Ammon's horn (tissue), 1 donor: ENCODE measurements at regions not wholly inside any gene's neighbourhood (a gene's known extent, or its start where the extent isn't known, plus 50 kb on each side); places are given as distances from the start of the nearest gene placed in this dataset.

Experiments
- DNase-seq: peaks from one replicate; pipeline ENCODE4 v3.0.0-alpha.2; 2016; ENCODE audit warnings: low spot score

DNA sequence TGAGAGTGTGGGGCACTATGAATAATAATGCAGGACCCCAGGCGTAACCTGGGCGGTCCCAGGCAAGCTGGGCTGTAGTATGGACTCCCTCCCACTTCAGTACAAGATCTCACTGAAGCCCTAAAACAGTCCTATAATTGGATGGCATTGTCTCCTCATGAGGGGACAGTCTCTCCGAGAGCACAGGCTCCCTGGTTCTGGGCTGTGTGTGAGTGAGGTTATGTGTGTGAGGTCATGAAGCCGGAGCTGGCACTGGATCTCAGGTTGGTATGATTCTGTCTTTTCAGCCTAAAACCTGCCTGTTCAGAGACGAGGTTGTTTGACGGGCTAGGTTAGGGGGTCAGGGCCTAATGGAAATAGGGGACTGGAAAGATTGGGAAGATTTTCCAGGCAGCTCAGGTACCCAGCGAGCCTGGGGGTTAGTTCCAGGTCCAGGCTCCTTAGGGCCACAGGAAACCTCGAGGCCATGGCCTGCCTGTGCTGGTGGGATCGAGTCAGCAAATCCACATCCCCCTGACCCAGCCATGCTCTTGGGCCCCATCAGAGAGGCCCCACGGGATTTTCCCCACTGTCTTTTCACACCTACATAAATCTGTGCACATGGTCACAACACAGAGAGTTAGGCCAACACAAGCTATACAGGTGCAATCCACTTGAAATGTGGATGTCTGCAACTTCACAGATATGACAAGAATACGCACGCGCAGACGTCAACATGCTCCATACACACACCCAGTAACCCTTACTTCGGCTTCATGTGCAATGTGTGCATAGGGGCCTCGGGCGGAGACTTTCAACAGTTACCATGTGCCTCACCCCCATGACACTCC lies 94.8 kb downstream of the INHBB start:
- DNase-seq, result no peak

DNA sequence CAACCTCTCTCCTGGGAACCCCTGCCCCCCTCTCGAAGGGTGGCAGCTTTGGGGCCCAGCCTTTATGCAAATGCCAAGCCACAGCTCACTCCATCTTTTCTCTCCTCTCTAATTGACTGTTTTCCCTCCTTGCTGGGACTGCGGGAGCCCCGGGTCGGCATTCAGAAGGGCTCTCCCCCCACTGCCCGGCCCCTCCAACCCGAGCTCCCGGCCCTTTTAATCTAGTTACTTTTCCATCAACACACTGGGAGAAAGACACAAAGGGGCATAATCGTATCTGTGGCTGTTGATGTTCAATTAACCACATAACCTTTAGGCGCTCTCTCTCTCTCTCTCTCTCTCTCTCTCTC lies 95.4 kb downstream of the INHBB start:
- no peak for DNase-seq

GRCh38 chr2:120441744-120442471 lies 96.0 kb downstream of the INHBB start:
- peak; percentile 77 for DNase-seq

DNA sequence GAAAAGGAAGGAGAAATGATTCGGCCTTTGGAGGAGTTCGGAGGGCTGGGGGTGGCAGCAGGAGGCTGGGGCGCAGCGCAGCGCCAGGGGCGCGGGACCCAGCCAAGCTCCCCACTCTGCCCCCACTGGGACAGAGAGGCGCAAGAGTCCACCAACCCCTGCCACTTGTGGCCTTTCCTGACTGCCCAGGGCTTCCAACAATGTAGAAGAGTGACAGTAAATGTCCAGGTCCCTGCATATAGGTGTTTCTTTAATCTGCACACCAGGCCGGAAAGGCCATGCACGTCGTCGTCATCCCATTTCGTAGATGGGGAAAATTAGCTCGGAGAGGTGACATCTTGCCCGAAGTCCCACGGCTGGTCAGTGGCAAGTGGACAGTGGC lies 96.6 kb downstream of the INHBB start:
- no peak for DNase-seq

DNA sequence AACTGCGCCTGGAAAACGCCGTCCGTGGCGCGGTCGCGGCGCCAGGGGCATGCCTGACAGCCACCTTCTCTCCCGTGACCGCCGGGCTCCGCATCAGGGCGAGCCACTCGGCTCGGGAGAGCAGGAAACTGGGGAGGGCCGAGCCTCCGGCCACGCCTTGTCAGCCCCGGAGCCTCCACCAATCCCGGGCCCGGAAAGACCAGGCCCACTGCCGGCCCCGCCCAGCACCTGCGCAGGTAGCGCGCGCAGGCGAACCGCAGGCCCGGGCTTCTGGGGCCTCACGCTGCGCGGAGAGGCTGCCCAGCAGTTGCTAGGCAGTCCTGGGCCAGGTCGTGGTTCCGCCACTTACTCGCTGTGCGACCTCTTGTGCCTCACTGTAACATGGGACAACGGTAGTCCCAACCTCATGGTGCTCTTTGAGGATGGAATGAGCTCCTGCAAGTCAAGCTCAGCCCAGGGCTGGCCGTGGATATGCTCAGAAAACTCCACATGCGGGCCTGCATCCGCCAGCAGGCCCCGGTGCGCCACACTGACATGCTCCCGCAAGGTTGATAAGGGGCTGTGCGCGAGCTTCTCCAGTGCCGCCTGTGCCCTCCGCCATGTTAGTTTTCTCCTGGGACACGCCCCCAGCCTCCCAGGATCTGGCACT lies 97.1 kb downstream of the INHBB start:
- no peak for DNase-seq

DNA sequence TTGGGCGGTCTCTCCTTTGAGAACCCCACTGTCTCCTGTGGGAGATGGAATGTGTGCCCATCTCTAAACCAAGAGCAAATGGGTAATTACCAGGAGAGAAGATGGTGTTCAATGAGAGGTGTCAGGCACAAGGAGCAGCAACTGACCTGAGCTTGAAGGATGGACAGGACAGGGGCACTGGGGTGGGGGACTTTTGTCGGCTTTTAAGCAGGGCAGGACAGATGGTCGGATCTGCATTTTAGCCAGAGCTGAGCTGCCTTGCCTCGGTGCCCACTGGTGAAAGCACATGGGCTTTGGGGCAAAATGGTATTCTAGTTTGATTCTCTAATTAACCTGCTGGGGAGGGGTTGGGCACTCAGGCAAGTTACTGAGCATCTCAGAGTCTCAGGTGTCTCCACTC lies 98.0 kb downstream of the INHBB start:
- DNase-seq, result no peak

- DNase-seq, result no peak
Measured at GRCh38 chr2:120444691-120445240, 98.8 kb downstream of the INHBB start.

DNA sequence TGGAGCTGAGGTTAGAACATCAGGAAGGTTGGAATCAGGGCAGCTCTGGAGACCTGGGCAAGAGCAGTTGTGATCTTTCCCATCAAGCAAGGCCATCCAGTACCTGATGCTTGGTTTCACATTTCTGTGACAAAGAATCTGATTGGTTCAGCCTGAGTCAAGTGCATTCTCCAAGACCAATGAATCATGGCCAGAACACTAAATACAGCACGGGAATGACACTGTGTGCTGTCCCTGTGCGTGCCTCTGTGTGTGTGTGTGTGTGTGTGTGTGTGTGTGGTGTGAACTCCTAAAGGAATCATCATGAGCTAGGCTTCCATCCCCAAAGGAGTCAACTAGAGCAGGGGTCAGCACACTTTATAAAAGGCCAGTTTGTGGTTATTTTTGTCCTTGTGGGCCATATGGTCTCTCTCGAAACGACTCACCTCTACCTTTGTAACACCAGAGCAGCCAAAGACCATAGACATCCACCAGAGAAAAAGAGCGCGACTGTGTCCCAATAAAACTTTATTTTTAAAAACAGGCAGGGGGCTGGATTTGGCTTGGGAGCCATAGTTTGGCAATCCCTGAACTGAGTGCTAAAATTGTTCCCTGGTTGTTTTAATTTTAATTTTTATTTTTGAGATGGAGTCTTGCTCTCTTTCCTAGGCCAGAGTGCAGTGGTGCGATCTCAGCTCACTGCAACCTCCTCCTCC lies 99.7 kb downstream of the INHBB start:
- no peak for DNase-seq

DNA sequence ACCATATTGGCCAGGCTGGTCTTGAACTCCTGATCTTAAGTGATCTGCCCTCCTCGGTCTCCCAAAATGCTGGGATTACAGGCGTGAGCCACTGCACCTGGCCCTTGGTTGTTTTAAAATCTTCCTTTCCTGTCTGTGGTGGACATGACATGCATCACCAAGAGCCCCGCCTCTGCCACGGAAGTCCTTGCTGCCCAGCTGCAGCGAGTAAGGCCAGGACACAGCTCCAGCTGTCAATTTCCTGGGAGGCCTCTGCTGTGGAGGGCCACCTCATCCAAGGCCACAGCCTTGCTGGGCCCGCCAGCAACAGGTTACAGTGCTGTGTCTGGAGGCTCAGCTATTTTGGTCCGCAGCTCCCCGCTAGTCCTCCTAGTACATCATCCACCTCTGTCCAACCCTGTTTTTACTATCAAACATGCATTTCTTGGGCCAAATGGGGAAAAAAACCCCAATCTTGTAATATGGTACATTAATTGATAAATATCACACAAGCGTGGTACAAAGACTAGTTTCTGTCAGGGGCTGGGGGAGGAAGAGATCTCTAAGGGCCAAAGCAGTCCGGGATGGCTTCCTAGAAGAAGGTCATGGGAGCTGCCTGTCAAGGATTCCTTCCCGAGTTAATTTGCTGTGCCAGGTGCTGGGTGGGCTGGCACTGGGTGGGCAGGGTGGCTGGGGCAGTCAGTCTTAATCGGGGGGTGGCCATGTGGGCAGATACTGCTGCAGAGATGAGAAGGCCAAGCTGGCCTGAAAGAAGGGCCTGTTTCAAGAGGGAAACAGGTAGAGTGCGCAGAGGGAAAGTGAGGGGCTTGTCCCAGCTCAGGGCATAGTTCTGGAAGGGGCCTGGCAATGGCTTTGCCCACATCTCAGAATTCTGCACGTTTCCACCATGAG lies 100.5 kb downstream of the INHBB start:
- DNase-seq, result no peak

DNA sequence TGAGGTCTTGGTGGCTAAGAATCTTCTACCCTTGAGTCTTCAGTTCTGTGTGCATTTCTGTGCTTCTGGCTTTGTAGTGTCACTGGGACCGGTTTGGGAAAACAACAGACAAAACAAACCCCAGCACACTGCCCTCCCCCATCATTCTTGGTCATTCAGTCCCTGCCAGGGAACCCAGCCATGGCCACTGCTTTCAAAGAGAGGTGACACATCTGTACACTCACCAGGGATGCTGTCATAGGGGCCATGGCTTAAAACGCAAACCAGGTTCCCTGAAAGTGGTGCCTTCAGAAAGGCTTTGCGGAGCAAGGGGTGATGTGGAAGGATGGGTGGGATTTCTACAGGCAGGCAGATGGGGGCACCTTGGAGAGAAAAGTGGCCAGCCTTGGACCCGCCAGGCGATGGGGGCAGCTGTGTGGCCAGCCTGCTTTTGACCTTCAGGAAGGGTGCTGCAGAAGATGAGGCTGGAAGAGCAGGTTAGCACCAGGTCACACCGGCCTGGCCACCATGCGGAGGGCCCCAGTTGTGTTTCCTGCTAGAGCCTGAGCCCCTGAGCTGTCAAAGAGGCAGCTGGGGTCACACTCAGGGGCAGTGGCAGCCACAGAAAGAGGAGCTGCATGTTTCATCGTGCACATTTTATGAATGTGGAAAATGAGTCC lies 101.3 kb downstream of the INHBB start:
- DNase-seq, result no peak

DNA sequence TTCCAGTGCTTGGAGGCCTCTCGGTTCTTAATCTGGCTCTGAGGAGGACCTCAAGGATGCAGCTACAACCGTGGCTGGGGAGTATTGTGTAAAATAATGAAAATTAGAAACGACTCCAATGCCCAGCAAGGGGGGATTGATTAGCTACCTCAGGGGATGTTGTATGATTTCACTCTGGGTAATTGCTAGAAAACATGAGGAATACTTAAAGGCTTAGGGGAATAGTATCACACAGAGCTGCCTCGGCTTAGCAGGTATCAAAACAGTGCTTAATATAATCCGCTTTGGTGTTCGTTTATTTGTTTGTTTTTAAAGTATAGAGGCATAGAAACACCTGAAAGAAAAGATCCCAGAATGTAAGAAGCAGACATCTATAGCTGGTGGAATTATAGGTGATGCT lies 102.5 kb downstream of the INHBB start:
- DNase-seq, result no peak

- DNase-seq, result no peak
Measured at GRCh38 chr2:120448961-120449810, 103.2 kb downstream of the INHBB start.

GRCh38 chr2:120450196-120450820 lies 104.4 kb downstream of the INHBB start:
- no peak for DNase-seq

- no peak for DNase-seq
Measured at GRCh38 chr2:120451334-120451733, 105.4 kb downstream of the INHBB start.

GRCh38 chr2:120452131-120452530 lies 106.2 kb downstream of the INHBB start:
- no peak for DNase-seq

DNA sequence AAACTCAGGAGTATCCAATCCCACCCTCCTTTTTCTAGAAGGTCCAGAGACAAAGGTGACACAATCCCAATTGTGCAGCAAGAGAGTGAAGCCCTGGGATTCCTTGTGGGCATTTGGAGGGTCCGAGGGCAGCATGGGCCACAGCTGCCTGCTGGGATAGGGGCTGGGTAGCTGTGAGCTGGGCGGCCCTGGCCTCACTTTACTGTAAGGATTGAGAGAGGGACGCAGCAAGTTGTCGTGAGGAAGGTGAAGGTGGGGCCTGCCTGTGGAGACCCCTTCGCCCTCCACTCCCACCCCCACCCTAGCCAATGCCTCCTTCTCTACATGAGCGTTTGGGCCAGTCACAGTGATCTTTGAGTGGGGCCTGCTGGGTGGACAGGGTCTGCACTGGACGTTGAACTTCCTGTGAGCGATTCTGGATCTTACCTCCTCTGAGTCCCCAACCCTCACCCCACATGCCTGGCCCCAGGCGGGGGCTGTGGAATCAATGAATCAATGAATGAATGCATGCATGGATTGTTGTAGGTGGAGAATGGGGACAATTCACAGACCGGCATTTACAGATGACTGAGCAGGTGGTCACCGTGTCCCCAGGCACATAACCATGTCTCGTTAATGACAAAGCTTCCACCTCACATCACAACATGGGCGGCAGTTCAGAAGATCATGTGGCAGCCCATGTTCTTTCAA lies 107.2 kb downstream of the INHBB start:
- no peak for DNase-seq

DNA sequence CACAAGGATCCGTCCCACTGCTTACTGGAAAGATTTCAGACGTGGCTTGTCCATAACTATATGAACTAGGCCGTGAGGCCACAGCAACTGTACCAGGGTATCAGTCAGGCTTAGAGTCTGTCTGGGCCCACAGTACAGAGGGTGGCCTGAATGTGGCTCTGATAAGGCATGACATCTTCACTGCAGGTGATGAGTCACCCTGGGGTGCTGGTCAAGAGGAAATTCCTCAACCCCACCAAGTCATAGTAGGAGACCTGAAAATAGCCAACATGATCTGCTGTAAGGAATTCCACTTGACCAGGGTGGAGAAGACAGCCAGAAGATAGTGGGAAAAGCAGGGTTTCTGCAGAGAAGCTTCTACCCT lies 107.7 kb downstream of the INHBB start:
- DNase-seq, result no peak

DNA sequence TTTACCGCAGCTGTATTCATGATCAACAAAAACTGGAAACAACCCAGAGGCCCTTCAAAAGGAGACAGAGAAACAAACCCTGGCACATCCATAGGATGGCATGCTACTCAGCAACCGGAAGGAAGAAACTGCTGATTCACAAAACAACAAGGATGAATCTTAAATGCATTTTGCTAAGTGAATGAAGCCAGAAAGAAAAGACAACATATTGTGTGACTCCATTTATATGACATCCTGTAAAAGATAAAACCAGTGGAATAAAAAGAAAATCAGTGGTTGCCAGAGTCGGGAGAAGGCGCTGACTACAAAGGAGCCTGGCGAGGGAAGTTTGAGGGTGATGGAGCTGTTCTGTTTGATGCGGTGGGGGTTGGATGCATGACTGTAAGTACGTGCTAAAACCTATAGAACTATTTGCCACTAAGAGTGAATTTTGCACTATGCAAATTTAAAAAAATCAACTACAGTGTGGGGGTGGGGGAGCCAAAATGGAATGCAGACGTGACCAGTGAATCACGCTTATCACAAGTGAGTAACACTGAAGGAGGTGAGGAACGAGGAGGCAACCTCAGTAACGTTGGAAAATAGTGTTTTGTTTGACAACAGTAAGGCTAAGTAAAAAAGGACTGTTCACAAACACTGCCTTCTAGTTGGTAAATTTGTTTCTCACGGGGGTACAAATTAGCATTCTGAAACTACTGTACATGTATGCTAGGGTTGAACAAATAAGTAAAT lies 108.9 kb downstream of the INHBB start:
- no peak for DNase-seq
